ENCODE measurements at regions not wholly inside any gene's neighbourhood (a gene's known extent, or its start where the extent isn't known, plus 50 kb on each side); places are given as distances from the start of the nearest gene placed in this dataset.

GRCh38 chr20:10769700-10770099 is 95.9 kb upstream of the JAG1 start:
- no peaks in the 10 kb centered on the region for H3K4me1 ChIP-seq (ENCODE audit: control insufficient read depth in 5 of 5, insufficient read depth in 5 of 5, low read length in 5 of 5)
- H3K27ac ChIP-seq (ENCODE audit: low read depth, low read length), result no peak overlapping the region
- no peak overlapping the region for H3K9ac ChIP-seq (ENCODE audit: low read length in 5 of 5)
- H3K27me3 ChIP-seq (ENCODE audit: control insufficient read depth in 5 of 5, insufficient read depth in 4 of 5, low read length in 5 of 5), result no peaks in the 10 kb centered on the region
- H3K36me3 ChIP-seq (ENCODE audit: control insufficient read depth in 5 of 5, insufficient read depth in 5 of 5, low read length in 5 of 5), result no peaks in the 10 kb centered on the region
- H3K9me3 ChIP-seq (ENCODE audit: control insufficient read depth in 5 of 5, low read length in 5 of 5), result no peaks in the 10 kb centered on the region
- H3K4me3 ChIP-seq (ENCODE audit: low read depth in 1 of 5, low read length in 5 of 5), result no peak overlapping the region

GRCh38 chr20:10770753-10771152 is 97.0 kb upstream of the JAG1 start:
- Histone ChIP-seq H3K27me3 (ENCODE audit: control insufficient read depth in 5 of 5, insufficient read depth in 4 of 5, low read length in 5 of 5) (no peaks in the 10 kb centered on the region), H3K36me3 (ENCODE audit: control insufficient read depth in 5 of 5, insufficient read depth in 5 of 5, low read length in 5 of 5) (no peaks in the 10 kb centered on the region), H3K4me3 (ENCODE audit: low read depth in 1 of 5, low read length in 5 of 5) (no peak overlapping the region), H3K27ac (ENCODE audit: low read depth, low read length) (no peak overlapping the region), H3K9ac (ENCODE audit: low read length in 5 of 5) (no peak overlapping the region), H3K4me1 (ENCODE audit: control insufficient read depth in 5 of 5, insufficient read depth in 5 of 5, low read length in 5 of 5) (no peaks in the 10 kb centered on the region), H3K9me3 (ENCODE audit: control insufficient read depth in 5 of 5, low read length in 5 of 5) (no peaks in the 10 kb centered on the region)

- no peak overlapping the region for H3K4me3 ChIP-seq (ENCODE audit: low read depth in 1 of 5, low read length in 5 of 5)
- no peaks in the 10 kb centered on the region for H3K27me3 ChIP-seq (ENCODE audit: control insufficient read depth in 5 of 5, insufficient read depth in 4 of 5, low read length in 5 of 5)
- H3K27ac ChIP-seq (ENCODE audit: low read depth, low read length), result no peak overlapping the region
- H3K4me1 ChIP-seq (ENCODE audit: control insufficient read depth in 5 of 5, insufficient read depth in 5 of 5, low read length in 5 of 5), result no peaks in the 10 kb centered on the region
- H3K9ac ChIP-seq (ENCODE audit: low read length in 5 of 5), result no peak overlapping the region
- H3K36me3 ChIP-seq (ENCODE audit: control insufficient read depth in 5 of 5, insufficient read depth in 5 of 5, low read length in 5 of 5), result no peaks in the 10 kb centered on the region
- no peaks in the 10 kb centered on the region for H3K9me3 ChIP-seq (ENCODE audit: control insufficient read depth in 5 of 5, low read length in 5 of 5)
Measured at GRCh38 chr20:10771435-10772140, 97.8 kb upstream of the JAG1 start.

GRCh38 chr20:10774357-10774943 is 100.7 kb upstream of the JAG1 start:
- Histone ChIP-seq H3K36me3 (ENCODE audit: control insufficient read depth in 5 of 5, insufficient read depth in 5 of 5, low read length in 5 of 5) (no peaks in the 10 kb centered on the region), H3K27me3 (ENCODE audit: control insufficient read depth in 5 of 5, insufficient read depth in 4 of 5, low read length in 5 of 5) (no peaks in the 10 kb centered on the region), H3K9me3 (ENCODE audit: control insufficient read depth in 5 of 5, low read length in 5 of 5) (no peaks in the 10 kb centered on the region), H3K27ac (ENCODE audit: low read depth, low read length) (no peak overlapping the region), H3K4me3 (ENCODE audit: low read depth in 1 of 5, low read length in 5 of 5) (no peak overlapping the region), H3K9ac (ENCODE audit: low read length in 5 of 5) (no peak overlapping the region), H3K4me1 (ENCODE audit: control insufficient read depth in 5 of 5, insufficient read depth in 5 of 5, low read length in 5 of 5) (no peaks in the 10 kb centered on the region)

GRCh38 chr20:10777710-10778109 is 103.9 kb upstream of the JAG1 start:
- H3K9me3 ChIP-seq (ENCODE audit: control insufficient read depth in 5 of 5, low read length in 5 of 5), result no peaks in the 10 kb centered on the region
- no peaks in the 10 kb centered on the region for H3K27me3 ChIP-seq (ENCODE audit: control insufficient read depth in 5 of 5, insufficient read depth in 4 of 5, low read length in 5 of 5)
- H3K4me3 ChIP-seq (ENCODE audit: low read depth in 1 of 5, low read length in 5 of 5), result no peak overlapping the region
- H3K4me1 ChIP-seq (ENCODE audit: control insufficient read depth in 5 of 5, insufficient read depth in 5 of 5, low read length in 5 of 5), result no peaks in the 10 kb centered on the region
- no peaks in the 10 kb centered on the region for H3K36me3 ChIP-seq (ENCODE audit: control insufficient read depth in 5 of 5, insufficient read depth in 5 of 5, low read length in 5 of 5)
- no peak overlapping the region for H3K27ac ChIP-seq (ENCODE audit: low read depth, low read length)
- H3K9ac ChIP-seq (ENCODE audit: low read length in 5 of 5), result no peak overlapping the region

GRCh38 chr20:10779911-10780310 is 106.1 kb upstream of the JAG1 start:
- H3K27me3 ChIP-seq (ENCODE audit: control insufficient read depth in 5 of 5, insufficient read depth in 4 of 5, low read length in 5 of 5), result no peaks in the 10 kb centered on the region
- H3K4me3 ChIP-seq (ENCODE audit: low read depth in 1 of 5, low read length in 5 of 5), result no peak overlapping the region
- no peaks in the 10 kb centered on the region for H3K36me3 ChIP-seq (ENCODE audit: control insufficient read depth in 5 of 5, insufficient read depth in 5 of 5, low read length in 5 of 5)
- no peak overlapping the region for H3K9ac ChIP-seq (ENCODE audit: low read length in 5 of 5)
- H3K9me3 ChIP-seq (ENCODE audit: control insufficient read depth in 5 of 5, low read length in 5 of 5), result no peaks in the 10 kb centered on the region
- no peak overlapping the region for H3K27ac ChIP-seq (ENCODE audit: low read depth, low read length)
- H3K4me1 ChIP-seq (ENCODE audit: control insufficient read depth in 5 of 5, insufficient read depth in 5 of 5, low read length in 5 of 5), result peaks cover 0 to 4% (median 0%) of the 10 kb centered on the region in 5 donors

- H3K9me3 ChIP-seq (ENCODE audit: control insufficient read depth in 5 of 5, low read length in 5 of 5), result no peaks in the 10 kb centered on the region
- peaks cover 0 to 4% (median 0%) of the 10 kb centered on the region in 5 donors for H3K4me1 ChIP-seq (ENCODE audit: control insufficient read depth in 5 of 5, insufficient read depth in 5 of 5, low read length in 5 of 5)
- H3K27ac ChIP-seq (ENCODE audit: low read depth, low read length), result no peak overlapping the region
- no peaks in the 10 kb centered on the region for H3K27me3 ChIP-seq (ENCODE audit: control insufficient read depth in 5 of 5, insufficient read depth in 4 of 5, low read length in 5 of 5)
- H3K36me3 ChIP-seq (ENCODE audit: control insufficient read depth in 5 of 5, insufficient read depth in 5 of 5, low read length in 5 of 5), result no peaks in the 10 kb centered on the region
- H3K4me3 ChIP-seq (ENCODE audit: low read depth in 1 of 5, low read length in 5 of 5), result no peak overlapping the region
- no peak overlapping the region for H3K9ac ChIP-seq (ENCODE audit: low read length in 5 of 5)
Measured at GRCh38 chr20:10780901-10781300, 107.1 kb upstream of the JAG1 start.

- H3K36me3 ChIP-seq (ENCODE audit: control insufficient read depth in 5 of 5, insufficient read depth in 5 of 5, low read length in 5 of 5), result no peaks in the 10 kb centered on the region
Measured at GRCh38 chr20:10781526-10781925, 107.7 kb upstream of the JAG1 start.

GRCh38 chr20:10783707-10784553 is 110.1 kb upstream of the JAG1 start:
- Histone ChIP-seq H3K27me3 (ENCODE audit: control insufficient read depth in 5 of 5, insufficient read depth in 4 of 5, low read length in 5 of 5) (no peaks in the 10 kb centered on the region), H3K4me3 (ENCODE audit: low read depth in 1 of 5, low read length in 5 of 5) (no peak overlapping the region), H3K4me1 (ENCODE audit: control insufficient read depth in 5 of 5, insufficient read depth in 5 of 5, low read length in 5 of 5) (peaks cover 0 to 4% (median 2%) of the 10 kb centered on the region in 5 donors), H3K36me3 (ENCODE audit: control insufficient read depth in 5 of 5, insufficient read depth in 5 of 5, low read length in 5 of 5) (no peaks in the 10 kb centered on the region), H3K9me3 (ENCODE audit: control insufficient read depth in 5 of 5, low read length in 5 of 5) (no peaks in the 10 kb centered on the region), H3K27ac (ENCODE audit: low read depth, low read length) (no peak overlapping the region), H3K9ac (ENCODE audit: low read length in 5 of 5) (no peak overlapping the region)

More at GRCh38 chr20:10781526-10781925, 107.7 kb upstream of the JAG1 start:
- H3K4me1 ChIP-seq (ENCODE audit: control insufficient read depth in 5 of 5, insufficient read depth in 5 of 5, low read length in 5 of 5), result peaks cover 0 to 4% (median 0%) of the 10 kb centered on the region in 5 donors
- no peak overlapping the region for H3K9ac ChIP-seq (ENCODE audit: low read length in 5 of 5)
- no peak overlapping the region for H3K4me3 ChIP-seq (ENCODE audit: low read depth in 1 of 5, low read length in 5 of 5)
- H3K9me3 ChIP-seq (ENCODE audit: control insufficient read depth in 5 of 5, low read length in 5 of 5), result no peaks in the 10 kb centered on the region
- H3K27ac ChIP-seq (ENCODE audit: low read depth, low read length), result no peak overlapping the region
- H3K27me3 ChIP-seq (ENCODE audit: control insufficient read depth in 5 of 5, insufficient read depth in 4 of 5, low read length in 5 of 5), result no peaks in the 10 kb centered on the region

All from subcutaneous abdominal adipose tissue (tissue), 5 donors.